ENCODE measurements at regions not wholly inside any gene's neighbourhood (a gene's known extent, or its start where the extent isn't known, plus 50 kb on each side); places are given as distances from the start of the nearest gene placed in this dataset.

- no peak for TF ChIP-seq FOXK2 (IDR thresholded peaks at IDR 0.05)
- TF ChIP-seq ARID3A (IDR thresholded peaks at IDR 0.05; ENCODE audit: low read depth, low read length): no peak
- TF ChIP-seq EZH2 (conservative IDR thresholded peaks at IDR 0.05; ENCODE audit: low read depth, low read length): no peak
- no peak for TF ChIP-seq ZNF772 (CRISPR knock-in tag; IDR thresholded peaks at IDR 0.05)
- TF ChIP-seq ZNF253 (CRISPR knock-in tag; IDR thresholded peaks at IDR 0.05; ENCODE audit: borderline replicate concordance): no peak
- TF ChIP-seq RFX3 (CRISPR knock-in tag; IDR thresholded peaks at IDR 0.05): no peak
- no peak for TF ChIP-seq TFE3 (CRISPR knock-in tag; IDR thresholded peaks at IDR 0.05)
Measured at GRCh38 chr2:71949537-71949798, 198.2 kb downstream of the CYP26B1 start.

Data from HepG2 (cell line).